OCI-LY3 (cell line): ENCODE measurements at regions not wholly inside any gene's neighbourhood (a gene's known extent, or its start where the extent isn't known, plus 50 kb on each side); places are given as distances from the start of the nearest gene placed in this dataset.

Experiments
- CTCF ChIP-seq: fragments of 200-600, 300-600 bp; sonication (generic); IDR thresholded peaks from 2 replicates; pipeline ENCODE4 v1.5.1; 2014; ENCODE audit warnings: antibody characterized with exemption, low read length, low read depth
- EZH2phosphoT487 ChIP-seq: fragments of 200-600 bp; shearing (Covaris generic); IDR thresholded peaks from 2 replicates; pipeline ENCODE4 v1.6.1; 2018; ENCODE audit warnings: antibody characterized with exemption, mixed run types, low read depth

- no peak for TF ChIP-seq CTCF
- TF ChIP-seq EZH2phosphoT487 = no peak
These were observed 132.7 kb upstream of the ERCC6L2 start for GRCh38 chr9:95742821-95743220.
